Panc1 (cell line): ENCODE measurements at regions not wholly inside any gene's neighbourhood (a gene's known extent, or its start where the extent isn't known, plus 50 kb on each side); places are given as distances from the start of the nearest gene placed in this dataset.

Experiments used
- CTCF ChIP-seq: fragments of 450-650 bp; IDR thresholded peaks from 2 replicates; pipeline ENCODE4 v1.5.1; 2017; ENCODE audit warnings: mild to moderate bottlenecking
- POLR2AphosphoS5 ChIP-seq: IDR thresholded peaks from 2 replicates; pipeline ENCODE4 v1.6.1; 2012; ENCODE audit warnings: mild to moderate bottlenecking, low read depth, low read length, moderate library complexity
- REST ChIP-seq, 2 experiments: IDR thresholded peaks; 2 replicates each; pipeline ENCODE4 v1.6.1; 2011 to 2012; ENCODE audit warnings: low read depth in 2 of 2, control low read depth in 1 of 2, low read length in 1 of 2, mild to moderate bottlenecking in 1 of 2, moderate library complexity in 1 of 2; ENCODE audit not compliant: insufficient read depth in 1 of 2
- SIN3A ChIP-seq: IDR thresholded peaks from 2 replicates; pipeline ENCODE4 v1.6.1; 2012; ENCODE audit warnings: low read depth, mild to moderate bottlenecking, low read length, moderate library complexity, borderline replicate concordance; ENCODE audit not compliant: insufficient read depth

- TF ChIP-seq CTCF: no peak; the same call in 1 of the 2 replicates
- no peak for TF ChIP-seq POLR2AphosphoS5
- TF ChIP-seq REST (IDR thresholded peaks at IDR 0.05; ENCODE audit: insufficient read depth in 1 of 2, low read depth in 2 of 2, low read length in 1 of 2): no peak
- TF ChIP-seq SIN3A: no peak
These were observed 98.1 kb upstream of the MSX1 start for GRCh38 chr4:4761128-4761982.
